Upper lobe of right lung (tissue), 1 donor: ENCODE measurements at regions not wholly inside any gene's neighbourhood (a gene's known extent, or its start where the extent isn't known, plus 50 kb on each side); places are given as distances from the start of the nearest gene placed in this dataset.

ENCODE experiments used
- ATAC-seq: fragments of 200-7000 bp; cut with Tn5 transposase; one replicate; pipeline ENCODE4 v1.9.1; 2020; ENCODE audit warnings: mild to moderate bottlenecking, moderate library complexity
- DNase-seq: peaks from one replicate; pipeline ENCODE4 v3.0.0-alpha.2; 2020
- H3K27ac ChIP-seq: fragments of 200-600 bp; one replicate; pipeline ENCODE4 v1.8.0; 2022
- H3K27me3 ChIP-seq: fragments of 200-600 bp; one replicate; pipeline ENCODE4 v1.8.0; 2022; ENCODE audit warnings: mild to moderate bottlenecking
- H3K36me3 ChIP-seq: fragments of 200-600 bp; one replicate; pipeline ENCODE4 v1.8.0; 2022
- H3K4me1 ChIP-seq: fragments of 200-600 bp; one replicate; pipeline ENCODE4 v1.8.0; 2022
- H3K4me3 ChIP-seq: fragments of 200-600 bp; one replicate; pipeline ENCODE4 v1.8.0; 2022; ENCODE audit warnings: mild to moderate bottlenecking
- H3K9me3 ChIP-seq: fragments of 200-600 bp; one replicate; pipeline ENCODE4 v1.8.0; 2022
- intact Hi-C: fragments of 100-400 bp; cut with DNase I; formaldehyde crosslinking; loops from one replicate; pipeline ENCODE4 v1.11.0; 2022
- TF ChIP-seq, protein P1 (sequence below): fragments of 200-600 bp; IDR thresholded peaks from one replicate; pipeline ENCODE4 v1.8.0; 2022; ENCODE audit warnings: antibody characterized with exemption
- donor health status: DM: no; HTN: yes; CAD: no; lungs with severe emphysema.

DNA sequence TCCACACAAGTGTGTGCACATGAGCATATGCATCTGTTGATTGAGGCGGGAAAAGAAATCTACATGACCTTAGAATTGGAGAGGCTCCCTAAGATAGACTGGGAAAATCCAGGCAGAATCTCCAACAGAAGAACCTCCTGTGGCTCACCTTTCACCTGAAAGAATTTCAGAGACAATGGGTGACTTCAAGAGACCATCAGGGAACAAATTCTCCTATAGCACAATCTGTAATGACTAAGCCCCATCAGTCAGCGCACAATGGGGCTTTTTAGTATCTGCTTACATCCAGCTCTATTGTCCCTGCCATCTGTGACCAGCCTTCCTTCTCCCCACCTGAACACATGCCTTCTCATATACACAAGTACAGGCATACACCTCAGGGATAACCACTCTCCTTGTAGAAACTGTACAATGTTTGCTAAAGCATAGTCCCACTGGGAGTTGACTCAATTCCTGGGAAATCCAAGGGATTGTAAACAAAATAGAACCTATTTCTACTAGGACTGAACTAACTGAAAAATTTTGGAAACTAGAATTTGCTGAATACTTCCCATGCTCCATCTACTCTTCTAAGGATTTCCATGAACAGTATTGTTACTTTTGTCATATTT is 150.8 kb upstream of the STXBP5 start:
- ATAC-seq (no peak), DNase-seq (no peak)
- Histone ChIP-seq H3K27me3 (no peaks in the 10 kb centered on the region), H3K4me1 (no peaks in the 10 kb centered on the region), H3K4me3 (no peak overlapping the region), H3K9me3 (no peaks in the 10 kb centered on the region), H3K27ac (no peak overlapping the region), H3K36me3 (no peaks in the 10 kb centered on the region)
- intact Hi-C loops: no loop called here
- TF ChIP-seq, protein P1, sequence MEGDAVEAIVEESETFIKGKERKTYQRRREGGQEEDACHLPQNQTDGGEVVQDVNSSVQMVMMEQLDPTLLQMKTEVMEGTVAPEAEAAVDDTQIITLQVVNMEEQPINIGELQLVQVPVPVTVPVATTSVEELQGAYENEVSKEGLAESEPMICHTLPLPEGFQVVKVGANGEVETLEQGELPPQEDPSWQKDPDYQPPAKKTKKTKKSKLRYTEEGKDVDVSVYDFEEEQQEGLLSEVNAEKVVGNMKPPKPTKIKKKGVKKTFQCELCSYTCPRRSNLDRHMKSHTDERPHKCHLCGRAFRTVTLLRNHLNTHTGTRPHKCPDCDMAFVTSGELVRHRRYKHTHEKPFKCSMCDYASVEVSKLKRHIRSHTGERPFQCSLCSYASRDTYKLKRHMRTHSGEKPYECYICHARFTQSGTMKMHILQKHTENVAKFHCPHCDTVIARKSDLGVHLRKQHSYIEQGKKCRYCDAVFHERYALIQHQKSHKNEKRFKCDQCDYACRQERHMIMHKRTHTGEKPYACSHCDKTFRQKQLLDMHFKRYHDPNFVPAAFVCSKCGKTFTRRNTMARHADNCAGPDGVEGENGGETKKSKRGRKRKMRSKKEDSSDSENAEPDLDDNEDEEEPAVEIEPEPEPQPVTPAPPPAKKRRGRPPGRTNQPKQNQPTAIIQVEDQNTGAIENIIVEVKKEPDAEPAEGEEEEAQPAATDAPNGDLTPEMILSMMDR: no peak

DNA sequence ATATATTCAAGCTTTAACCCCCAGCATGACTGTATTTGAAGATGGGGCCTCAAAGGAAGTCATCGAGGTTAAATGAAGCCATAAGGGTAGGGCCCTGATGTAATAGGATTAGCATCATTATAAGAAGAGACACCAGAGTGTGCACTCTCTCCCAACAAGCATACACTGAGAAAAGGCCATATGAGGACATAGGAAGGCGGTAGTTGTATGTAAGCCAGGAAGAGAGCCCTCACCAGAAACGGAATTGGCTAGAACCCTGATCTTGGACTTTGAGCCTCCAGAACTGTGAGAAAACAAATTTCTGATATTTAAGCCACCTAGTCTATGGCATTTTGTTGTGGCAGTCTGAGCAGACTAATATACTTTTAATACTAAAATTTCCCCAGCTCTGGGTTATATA is 150.1 kb upstream of the STXBP5 start:
- no peak for ATAC-seq
- no peaks in the 10 kb centered on the region for H3K9me3 ChIP-seq
- intact Hi-C loops: no loop called here

DNA sequence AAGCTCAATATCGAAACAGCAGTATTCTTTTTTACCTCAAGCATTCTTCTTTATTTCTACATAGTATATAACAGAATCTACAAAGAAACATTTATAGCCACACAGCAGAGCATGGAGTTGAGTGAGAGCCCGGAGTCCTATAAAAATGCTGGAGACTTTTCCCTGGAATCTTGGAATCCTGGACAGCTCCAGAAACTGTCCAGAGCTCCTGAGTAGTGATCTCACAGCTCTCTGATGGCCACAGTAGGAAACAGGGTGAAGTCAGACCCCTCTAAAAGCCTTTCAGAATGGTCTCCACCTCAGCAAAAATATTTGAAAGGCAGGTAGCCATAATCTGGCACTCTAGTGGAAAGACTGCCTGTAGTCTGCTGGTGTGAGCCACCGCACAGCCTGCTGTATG is 149.3 kb upstream of the STXBP5 start:
- Histone ChIP-seq H3K4me3 (no peak overlapping the region), H3K27ac (no peak overlapping the region), H3K9me3 (no peaks in the 10 kb centered on the region), H3K4me1 (no peaks in the 10 kb centered on the region), H3K36me3 (no peaks in the 10 kb centered on the region), H3K27me3 (no peaks in the 10 kb centered on the region)
- intact Hi-C loops: no loop called here
- DNase-seq: no peak
- TF ChIP-seq, protein P1: no peak
- ATAC-seq: no peak

More for the DNA sequence above, 150.1 kb upstream of the STXBP5 start:
- DNase-seq: no peak
- H3K36me3 ChIP-seq: no peaks in the 10 kb centered on the region
- H3K4me3 ChIP-seq: no peak overlapping the region
- H3K4me1 ChIP-seq: no peaks in the 10 kb centered on the region
- TF ChIP-seq, protein P1: no peak
- H3K27ac ChIP-seq: no peak overlapping the region
- H3K27me3 ChIP-seq: no peaks in the 10 kb centered on the region

DNA sequence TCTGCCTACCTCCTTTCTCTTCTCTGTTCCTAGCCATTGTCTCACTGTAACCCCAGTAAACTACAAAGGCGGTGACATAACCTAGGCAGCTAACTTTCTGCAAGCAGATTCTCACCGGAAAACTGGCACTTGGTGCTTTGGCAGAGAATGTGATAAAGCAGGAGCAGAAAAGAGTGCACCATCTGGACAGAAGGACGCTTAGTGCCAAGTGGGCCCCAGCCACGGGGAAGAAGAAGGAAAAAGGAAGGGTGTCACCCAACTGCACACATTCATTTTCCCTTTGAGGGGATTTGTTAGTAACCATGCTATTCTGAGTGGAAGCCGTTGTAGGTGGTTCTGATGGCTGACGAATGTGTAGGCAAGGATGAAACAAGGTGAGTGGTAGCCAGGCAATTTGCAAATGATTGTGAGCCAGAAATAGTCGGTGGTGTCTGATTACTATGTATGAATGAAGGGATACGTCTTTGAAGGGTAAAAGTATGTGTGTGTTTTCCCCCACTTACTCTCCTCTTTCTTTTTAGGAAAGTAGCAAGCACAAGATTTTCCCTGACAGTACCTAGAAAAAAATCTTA is 148.3 kb upstream of the STXBP5 start:
- H3K36me3 ChIP-seq: no peaks in the 10 kb centered on the region
- no peaks in the 10 kb centered on the region for H3K9me3 ChIP-seq
- intact Hi-C loops: no loop called here
- TF ChIP-seq, protein P1: no peak
- no peaks in the 10 kb centered on the region for H3K27me3 ChIP-seq
- DNase-seq (no peak), ATAC-seq (no peak)
- H3K27ac ChIP-seq: no peak overlapping the region
- no peaks in the 10 kb centered on the region for H3K4me1 ChIP-seq
- no peak overlapping the region for H3K4me3 ChIP-seq

DNA sequence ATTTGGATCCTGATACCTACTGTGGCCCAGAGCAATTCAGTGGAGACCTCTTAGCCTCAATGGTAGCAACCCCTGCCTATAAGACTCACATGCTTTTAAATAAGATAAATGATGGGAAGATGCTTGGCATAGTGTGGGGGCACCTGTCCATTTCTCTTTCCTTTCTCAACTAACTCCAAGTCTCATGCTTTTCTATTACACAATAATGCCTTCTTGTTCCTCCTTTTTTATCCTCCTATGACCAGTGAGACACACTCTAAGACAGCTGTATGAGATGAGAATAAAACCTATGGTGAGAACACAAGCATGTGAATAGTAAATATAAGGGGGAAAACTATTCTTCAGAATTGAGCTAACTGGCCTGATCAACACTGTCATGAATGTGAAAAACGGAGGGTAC is 147.0 kb upstream of the STXBP5 start:
- intact Hi-C loops: no loop called here
- TF ChIP-seq, protein P1: no peak
- Histone ChIP-seq H3K4me1 (no peaks in the 10 kb centered on the region), H3K9me3 (no peaks in the 10 kb centered on the region), H3K4me3 (no peak overlapping the region), H3K27me3 (no peaks in the 10 kb centered on the region), H3K27ac (no peak overlapping the region), H3K36me3 (no peaks in the 10 kb centered on the region)
- no peak for ATAC-seq
- no peak for DNase-seq
